Embryonic facial prominence (tissue), 1 donor: ENCODE measurements at regions not wholly inside any gene's neighbourhood (a gene's known extent, or its start where the extent isn't known, plus 50 kb on each side); places are given as distances from the start of the nearest gene placed in this dataset.
"Not testable (repeated sequence)": the region's sequence is repeated elsewhere in the genome, so short reads cannot be mapped to it uniquely, and the experiment has no call there.

ENCODE experiments used
- DNase-seq: peaks from one replicate; pipeline ENCODE4 v3.0.0-alpha.2; 2016; ENCODE audit errors: extremely low spot score

DNA sequence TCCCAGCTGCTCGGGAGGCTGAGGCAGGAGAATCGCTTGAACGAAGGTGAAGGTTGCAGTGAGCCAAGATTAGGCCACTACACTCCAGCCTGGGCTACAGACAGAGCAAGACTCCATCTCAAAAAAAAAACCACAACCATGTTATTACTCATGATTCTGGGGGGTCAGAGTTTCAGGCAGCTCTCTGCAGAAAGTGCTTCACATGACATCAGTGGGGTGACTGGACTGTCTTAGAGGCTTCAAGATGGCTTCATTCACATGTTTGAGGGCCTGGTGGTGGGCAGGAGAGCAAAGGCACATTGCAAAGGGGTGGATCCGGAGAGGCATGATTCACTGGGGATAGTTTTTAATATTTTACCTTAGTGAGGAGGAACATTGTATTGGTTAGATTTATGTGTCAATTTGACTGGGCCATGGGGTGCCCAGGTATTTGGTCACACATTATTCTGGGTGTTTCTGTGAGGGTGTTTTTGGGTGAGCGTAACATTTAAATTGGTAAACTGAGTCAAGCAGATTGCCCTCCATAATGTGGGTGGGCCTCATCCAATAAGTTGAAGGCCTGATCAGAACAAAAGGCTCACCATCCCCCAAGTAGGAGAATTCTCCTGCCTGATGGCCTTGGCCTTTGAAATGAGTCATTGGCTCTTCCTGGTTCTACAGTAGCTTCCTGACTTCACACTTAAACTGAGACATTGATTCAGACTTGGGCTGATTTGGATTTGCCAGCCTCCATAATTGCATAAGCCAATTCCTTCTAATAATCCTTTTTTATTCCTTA lies 109.8 kb downstream of the GOSR1 start:
- no peak for DNase-seq

DNA sequence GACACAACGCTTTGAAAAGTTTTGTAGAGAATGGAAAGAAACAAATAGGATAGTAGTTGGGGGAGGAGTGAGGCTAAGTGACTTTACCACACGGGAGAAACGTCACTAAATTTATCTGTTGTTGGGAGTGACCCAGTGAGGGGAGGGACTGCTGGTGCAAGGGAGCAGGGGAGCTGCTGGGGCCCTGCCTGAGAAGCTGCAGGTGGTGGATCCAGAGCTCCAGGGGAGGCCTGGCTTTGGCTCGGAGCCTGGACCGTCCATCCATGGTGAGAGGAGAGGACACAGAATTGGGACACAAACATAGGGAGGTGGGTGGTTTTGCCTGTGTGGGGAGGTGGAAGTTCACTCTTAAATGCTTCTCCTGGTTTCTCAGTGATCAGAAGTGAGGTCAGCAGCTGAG lies 107.6 kb downstream of the GOSR1 start:
- no peak for DNase-seq

- DNase-seq = no peak
Observed at GRCh38 chr17:30580916-30581315, 103.7 kb downstream of the GOSR1 start.

DNA sequence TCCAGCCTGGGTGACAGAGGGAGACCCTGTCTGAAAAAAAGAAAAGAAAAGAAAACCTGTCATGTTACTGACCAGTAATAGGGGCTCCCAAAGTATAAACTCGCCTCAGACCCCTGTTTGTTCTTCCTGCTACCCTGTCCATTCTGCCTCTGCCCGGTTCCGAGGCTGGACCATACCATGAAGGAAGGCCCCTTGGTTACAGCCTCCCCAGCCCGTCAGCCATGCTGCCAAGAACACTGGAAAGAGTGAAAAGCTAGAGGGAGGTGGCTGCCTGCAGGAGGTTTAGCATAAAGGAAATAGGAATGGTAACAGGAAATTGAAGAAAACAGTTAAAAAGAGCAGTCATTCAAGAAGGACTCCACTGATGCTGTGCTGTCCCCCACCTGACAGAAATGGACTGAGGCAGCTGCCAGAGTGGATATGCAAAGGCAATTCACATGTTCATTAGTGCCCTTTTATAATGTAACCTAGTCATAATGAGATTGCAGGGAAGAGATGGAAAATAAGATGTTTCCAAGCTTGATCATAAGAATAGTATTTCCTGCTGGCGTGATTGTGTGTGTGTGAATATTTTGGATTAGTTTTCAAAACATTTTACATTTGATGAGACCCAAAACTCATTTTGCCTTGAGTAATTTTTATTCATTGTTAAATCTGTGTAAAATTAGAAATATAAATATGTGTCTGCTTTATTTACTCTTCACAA lies 102.6 kb downstream of the GOSR1 start:
- DNase-seq = no peak

DNA sequence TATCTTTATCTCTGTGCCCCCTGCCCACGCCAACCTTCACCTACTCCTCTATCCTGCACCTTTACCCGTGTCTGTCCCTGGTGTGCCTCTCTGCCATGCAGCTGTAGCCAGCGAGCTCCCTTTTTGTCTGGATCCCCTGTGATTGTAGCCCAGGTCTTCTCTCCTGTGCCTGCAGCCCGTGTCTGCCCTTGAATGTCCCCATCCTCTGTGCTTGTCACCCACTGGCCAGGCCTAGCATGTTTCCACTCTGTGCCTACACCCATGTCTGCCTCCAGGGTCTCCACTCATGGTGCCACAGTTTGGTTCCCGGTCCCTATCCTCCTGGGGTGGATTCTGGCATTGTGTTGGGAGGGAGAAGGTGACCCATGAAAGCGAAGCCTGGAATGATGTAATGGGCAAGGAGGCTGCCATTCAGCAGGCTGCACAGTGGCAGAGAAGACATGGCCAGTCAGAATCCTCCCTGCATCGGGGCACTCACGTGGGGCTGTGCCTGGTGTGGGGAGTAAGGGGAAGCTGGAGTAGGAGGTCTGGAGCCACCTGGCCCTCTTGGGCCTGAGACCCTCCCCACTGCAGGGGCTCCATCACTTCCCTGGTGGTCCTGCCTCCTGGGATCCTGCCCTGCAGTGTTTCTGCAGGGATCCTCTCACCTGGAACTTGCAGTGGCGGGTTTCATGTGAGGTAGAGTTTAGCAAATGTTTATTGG lies 101.0 kb downstream of the GOSR1 start:
- not testable (repeated sequence) for DNase-seq
